ENCODE measurements at regions not wholly inside any gene's neighbourhood (a gene's known extent, or its start where the extent isn't known, plus 50 kb on each side); places are given as distances from the start of the nearest gene placed in this dataset.
"Not testable (repeated sequence)": the region's sequence is repeated elsewhere in the genome, so short reads cannot be mapped to it uniquely, and the experiment has no call there.

DNA sequence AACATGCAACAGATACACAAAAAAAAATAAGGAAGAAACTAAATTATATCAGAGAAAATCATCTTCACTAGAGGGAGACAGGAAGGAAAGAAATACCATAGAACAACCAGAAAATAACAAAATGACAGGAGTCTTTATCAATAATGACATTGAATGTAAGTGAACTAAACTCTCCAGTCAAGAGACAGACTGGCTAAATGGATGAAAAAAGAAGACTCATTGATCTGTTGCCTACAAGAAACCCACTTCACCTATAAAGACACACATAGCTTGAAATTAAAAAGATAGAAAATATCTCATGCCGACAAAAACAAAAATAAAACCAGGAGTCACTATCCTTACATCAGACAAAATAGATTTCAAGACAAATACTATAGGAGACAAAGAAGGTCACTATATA, 593.1 kb upstream of the USP24 start:
- DNase-seq (ENCODE audit: low read depth in 1 of 2, low spot score in 1 of 2): no peak

DNA sequence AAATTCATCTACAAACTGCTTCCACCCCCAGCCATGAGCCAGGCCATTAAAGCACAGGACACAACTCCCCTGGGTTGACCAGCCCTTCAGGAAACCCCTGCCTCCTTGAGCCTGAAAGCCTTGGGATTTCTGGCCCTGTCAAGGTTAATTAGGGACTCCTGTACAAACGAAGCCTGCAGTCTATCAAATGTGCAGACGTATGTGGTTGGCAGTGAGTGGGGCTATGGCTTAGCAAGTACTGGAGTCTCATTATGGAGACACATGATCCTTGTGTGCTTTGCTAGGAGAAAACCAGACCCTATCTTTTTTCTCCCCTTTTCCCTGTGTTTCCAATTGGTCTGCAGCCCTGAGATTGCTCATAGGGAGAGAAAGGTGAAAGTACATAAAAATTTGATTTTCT, 588.3 kb upstream of the USP24 start:
- DNase-seq (ENCODE audit: low read depth in 1 of 2, low spot score in 1 of 2): no peak

DNA sequence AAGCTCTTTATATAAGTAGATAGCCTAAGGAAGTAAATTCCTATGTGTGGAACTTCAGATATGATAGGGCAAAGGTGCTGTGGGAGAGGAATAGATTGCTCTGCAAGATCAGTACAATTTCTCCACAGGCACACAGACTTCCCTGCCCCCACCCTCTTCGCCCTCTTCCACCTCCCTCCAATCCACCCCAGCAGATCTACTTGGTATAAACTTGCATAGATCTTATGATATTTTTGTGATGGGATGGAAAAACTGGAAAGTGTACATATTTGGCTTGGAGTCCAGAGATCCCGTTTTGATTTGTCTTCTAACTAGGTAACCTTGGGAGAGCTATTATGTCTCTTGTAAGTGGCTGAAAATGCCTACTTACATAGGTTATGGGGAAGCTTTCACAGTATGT, 586.3 kb upstream of the USP24 start:
- no peak for DNase-seq (ENCODE audit: low read depth in 1 of 2, low spot score in 1 of 2)

DNA sequence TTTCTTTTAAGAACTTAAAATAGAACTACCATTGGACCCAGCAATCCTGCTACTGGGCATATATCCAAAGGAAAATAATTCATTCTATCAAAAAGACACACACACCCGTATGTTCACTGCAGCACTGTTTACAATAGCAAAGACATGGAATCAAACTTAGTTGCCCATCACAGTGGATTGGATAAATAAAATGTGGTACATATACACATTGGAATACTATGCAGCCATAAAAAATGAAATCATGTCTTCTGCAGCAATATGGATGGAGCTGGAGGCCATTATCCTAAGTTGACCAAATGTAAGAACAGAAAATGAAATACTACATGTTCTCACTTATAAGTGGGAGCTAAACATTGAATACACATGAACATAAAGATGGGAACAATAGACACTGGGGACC, 585.3 kb upstream of the USP24 start:
- DNase-seq (ENCODE audit: low read depth in 1 of 2, low spot score in 1 of 2): no peak

DNA sequence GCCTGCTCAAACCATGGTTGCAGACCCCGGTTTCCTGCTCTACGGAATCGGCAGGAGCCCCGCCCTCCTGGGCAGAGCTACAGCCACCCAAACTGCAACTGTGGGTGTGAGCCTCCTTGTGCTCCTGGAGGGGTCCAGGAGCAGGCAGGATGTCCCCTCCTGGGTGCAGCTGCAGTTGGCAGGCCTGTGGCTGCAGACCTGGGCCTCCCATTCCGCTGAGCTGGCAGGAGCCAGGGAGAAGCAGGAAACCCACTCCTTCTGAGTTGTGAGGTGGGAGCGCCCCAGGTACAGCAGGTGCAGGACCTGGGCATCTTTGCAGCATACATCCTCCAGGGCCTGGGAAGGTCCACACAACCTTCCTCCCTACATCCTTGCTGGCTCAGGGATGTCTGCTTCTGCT, 578.7 kb upstream of the USP24 start:
- DNase-seq (ENCODE audit: low read depth in 1 of 2, low spot score in 1 of 2): no peak

DNA sequence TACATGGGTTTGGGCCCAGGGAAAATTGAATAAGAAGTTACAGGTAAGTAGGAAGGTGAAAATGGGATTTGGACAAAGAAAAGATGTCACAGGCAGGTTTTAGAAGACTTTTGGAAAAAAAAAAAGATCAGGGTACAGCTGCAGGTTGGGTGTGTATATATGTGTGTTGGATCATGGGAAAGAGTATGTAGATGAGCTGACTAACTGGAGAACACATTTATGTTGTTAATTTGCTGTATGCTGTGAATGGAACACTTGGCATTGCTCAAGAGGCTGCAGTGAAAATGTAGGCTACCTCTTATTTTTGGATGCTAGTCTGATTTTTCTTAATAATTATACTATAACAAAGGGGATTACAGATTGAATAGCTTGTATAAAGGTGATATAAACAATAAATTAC, 577.7 kb upstream of the USP24 start:
- no peak for DNase-seq (ENCODE audit: low read depth in 1 of 2, low spot score in 1 of 2)

DNA sequence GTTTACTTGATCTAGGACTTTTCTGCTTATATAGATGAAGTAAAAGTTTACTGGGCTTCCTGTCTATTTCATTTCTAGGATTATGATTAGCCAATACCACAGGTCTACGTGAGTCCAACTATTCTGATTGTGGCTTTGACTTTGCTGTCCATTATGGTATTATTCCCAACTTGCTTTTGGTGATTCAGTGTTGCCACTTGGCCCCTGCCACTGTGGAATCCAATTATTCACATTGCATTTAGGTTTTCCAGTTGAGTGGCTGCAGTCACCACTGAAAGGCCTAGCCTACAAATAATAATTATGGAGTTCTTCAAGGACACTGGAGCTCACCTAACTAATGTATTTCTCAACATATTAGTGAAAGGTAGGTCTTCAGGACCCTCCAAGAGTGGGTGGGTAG, 574.3 kb upstream of the USP24 start:
- no peak for DNase-seq (ENCODE audit: low read depth in 1 of 2, low spot score in 1 of 2)

DNA sequence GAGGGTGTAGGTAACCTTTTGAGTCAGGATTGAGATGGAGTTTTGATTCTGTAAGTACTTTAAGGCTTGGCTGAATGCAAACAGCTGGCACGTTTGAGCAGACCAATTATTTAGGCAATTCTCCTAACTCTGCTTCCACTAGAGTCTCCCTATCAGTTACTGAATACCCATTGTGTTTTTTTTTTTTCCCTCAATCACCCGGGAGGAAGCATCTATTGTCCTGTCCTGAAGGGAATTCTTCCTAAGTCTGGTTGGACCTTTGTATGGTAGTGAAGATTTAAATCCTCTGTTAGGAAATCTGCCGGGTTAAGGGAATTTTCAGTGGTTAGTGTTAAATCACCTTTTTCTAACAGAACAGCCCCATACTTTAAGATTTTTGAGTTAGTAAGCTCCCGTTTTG, 571.2 kb upstream of the USP24 start:
- no peak for DNase-seq (ENCODE audit: low read depth in 1 of 2, low spot score in 1 of 2)

DNA sequence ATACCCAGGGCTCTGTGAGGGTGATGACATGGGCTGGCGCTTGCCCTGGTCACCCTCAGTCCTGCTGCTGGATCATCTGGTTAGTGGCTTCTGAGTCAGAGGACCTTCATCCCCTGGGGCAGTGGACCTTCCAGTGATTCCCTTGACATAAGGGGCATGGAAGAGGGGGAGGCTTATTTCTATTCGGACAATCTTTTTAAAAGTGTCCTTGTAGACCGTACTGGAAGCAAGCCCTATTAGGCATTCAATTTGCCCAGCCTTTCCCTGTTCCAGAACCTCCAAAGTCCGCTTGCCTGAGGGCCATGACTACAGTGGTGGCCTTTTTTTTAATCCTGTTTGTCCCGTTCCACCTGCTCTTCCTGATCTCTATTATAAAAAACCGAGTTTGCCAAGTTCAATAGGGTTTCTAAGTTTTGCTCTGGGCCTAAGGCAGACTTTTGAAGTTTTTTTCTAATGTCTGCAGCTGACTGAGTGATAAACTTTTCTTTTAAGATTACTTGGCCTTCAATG, 569.8 kb upstream of the USP24 start:
- DNase-seq (ENCODE audit: low read depth in 1 of 2, low spot score in 1 of 2): not testable (repeated sequence)

DNA sequence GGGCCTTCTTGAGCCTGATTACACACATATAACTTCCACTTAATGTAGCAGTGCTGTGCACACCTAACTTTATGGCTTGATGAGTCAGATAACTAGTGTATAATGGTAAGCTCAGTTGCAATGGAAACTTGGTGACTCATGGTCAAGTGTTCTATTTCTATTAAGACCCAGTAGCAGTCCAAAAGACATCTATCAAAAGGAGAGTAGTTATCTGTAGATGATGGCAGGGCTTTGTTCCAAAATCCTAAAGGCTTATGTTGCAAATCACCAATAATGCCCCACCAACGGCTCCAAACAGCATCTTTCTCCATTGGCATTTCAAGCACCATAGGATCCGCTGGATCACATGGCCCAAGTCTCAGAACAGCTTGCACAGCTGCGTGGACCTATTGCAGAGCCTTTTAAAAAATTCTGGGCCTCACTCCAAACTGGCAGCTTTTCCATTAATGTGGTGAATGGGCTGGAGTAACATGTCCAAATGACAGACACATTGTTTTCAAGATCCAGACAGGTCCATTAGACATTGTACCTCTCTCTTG, 566.8 kb upstream of the USP24 start:
- DNase-seq (ENCODE audit: low read depth in 1 of 2, low spot score in 1 of 2): no peak

DNA sequence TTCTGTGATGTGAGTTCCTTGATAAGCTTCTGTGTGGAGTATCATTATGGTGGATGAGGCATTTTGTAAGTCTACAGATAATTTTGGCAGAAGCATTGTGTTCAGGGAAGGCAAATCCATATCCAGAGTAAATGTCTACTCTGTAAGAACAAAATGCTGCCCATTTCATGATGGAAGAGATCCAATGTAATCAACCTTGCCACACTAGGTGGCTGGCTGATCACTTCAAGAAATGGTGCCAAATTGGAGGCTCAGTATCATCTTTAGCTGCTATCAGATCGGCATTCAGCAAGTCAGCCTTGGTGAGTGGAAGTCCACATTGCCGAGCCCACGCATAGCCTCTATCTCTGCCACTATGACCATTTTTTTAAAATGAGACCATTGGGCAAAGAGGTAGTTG, 565.8 kb upstream of the USP24 start:
- DNase-seq (ENCODE audit: low read depth in 1 of 2, low spot score in 1 of 2): no peak

DNA sequence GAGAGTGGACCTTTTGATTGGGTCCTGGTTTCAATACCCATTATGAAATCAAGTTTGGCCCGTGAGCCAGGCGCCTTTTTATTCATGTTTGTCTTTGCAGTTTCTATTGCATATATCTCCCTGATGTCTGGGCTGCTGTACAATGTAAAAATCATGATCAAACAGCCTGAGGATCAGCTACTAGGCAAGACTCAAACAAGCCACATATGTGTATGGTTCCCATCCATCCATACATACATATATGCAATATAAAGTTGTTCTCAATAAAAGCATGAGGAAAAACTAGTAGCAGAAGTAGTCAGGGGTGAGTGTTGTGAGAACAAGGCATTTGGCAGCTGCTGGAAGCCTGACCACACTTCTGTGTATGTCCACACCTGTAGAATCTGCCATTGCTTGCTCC, 562.4 kb upstream of the USP24 start:
- no peak for DNase-seq (ENCODE audit: low read depth in 1 of 2, low spot score in 1 of 2)

DNA sequence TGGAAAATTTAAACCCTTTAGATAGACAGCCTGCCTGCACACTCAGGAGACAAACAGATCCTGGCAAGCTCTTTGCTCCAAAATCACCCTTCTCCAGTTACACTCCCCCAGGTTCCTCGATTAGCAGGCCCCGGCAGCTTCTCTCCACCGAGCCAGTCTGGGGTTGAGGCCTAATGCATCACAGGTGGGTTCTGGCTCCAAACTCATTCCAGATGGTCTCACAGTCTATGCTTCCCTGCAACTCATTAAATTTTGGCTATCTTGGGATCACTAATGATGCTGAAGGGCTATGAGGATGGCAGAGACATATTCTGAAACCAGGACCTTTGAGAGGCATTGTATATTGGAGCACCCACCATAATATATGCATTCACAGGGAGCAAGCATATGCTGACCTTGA, 559.8 kb upstream of the USP24 start:
- no peak for DNase-seq (ENCODE audit: low read depth in 1 of 2, low spot score in 1 of 2)

DNA sequence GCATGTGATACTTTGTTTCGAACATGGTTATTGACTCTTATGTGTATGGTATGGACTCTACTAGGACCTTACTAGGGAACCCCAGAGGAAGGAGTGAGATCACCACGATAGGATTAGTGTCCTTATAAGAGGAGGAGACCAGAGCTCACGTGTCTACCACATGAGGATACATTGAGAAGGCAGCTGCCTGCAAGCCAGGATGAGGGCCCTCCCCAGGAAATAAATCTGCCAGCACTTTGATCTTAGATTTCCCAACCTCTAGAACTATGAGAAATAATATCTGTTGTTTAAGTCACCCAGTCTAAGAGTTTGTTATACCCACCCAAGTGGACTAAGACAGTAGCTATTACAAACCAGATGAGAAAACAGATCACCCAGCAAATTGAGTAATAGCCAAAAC, 559.3 kb upstream of the USP24 start:
- DNase-seq (ENCODE audit: low read depth in 1 of 2, low spot score in 1 of 2): no peak

DNA sequence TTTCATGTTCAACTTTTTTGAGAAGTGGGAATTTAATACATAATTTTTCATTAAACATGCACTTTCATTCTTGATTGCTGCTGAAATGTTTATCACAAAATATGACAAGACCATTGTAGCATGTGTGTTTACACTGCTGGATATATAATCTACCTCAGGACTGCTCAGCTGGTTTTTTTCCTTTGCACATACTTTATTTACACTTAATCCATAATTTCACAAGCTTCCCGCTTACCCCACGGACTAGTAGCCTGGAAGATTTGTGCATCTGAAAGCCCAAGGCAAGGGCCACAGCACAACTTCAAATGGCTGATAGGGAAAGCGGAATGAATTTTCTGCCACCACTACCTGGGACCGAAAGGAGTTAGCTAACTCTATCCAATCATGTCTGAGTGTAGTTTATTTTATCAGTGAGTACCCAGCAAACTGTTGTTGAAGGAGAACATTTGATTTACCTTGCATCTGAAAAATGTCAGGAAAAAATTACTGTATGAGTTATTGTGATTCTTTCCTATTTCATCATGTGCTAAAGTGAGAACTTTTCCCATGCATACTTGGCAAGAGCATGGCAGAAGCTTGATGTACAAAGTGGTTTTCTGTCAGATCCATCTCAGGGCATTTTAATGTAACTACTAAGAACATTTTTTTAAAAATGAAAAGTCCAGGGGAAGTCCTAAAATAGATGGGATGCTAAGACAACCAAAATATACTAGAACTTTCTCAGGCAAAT, 558.2 kb upstream of the USP24 start:
- DNase-seq (ENCODE audit: low read depth in 1 of 2, low spot score in 1 of 2): no peak

DNA sequence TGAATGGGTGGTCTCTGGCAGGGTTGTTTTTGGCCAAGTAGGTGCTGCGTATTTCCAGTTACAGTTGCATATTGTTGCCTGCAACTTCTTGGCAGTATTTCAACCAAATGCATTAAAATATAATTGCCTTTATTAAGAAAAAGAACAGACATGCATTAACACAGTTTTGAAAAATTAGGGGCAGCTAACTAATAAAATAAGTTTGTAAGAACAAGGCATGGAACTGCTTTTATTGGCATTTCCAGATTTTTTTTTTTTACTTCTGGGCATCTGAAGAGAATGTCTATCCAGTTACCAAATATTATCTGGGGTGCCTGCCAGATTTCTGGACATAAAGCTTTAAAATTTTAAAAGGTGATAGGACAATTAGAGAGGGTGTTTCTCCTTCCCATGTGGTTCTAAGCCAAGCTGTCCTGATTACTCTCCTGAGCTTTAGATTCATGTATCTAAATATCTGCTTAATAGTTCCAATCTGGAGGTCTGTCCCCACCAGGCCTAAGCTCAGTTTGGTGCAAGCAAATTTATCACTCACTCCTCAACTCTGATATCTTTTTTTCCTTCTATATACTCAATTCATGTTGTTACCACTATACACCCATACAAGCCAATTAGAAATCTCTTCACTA, 553.3 kb upstream of the USP24 start:
- no peak for DNase-seq (ENCODE audit: low read depth in 1 of 2, low spot score in 1 of 2)

DNA sequence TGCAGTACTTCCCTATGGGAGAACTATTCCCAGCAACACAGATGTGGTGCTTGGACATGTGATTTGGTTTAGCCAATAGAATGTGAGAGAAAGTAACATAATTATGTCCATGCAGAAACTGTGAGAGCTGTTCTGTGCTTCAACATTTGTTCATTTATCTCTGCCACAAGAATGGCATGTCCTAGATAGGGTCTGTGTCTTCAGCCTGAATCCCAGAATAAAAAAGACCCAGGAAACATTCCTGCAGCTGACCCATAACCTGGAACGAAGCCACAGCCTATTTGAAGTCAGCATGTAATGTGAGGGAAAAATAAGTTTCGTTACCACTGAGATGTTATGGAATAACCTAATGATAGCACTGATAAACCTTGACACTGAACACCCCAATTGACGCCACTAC, 552.0 kb upstream of the USP24 start:
- no peak for DNase-seq (ENCODE audit: low read depth in 1 of 2, low spot score in 1 of 2)

DNA sequence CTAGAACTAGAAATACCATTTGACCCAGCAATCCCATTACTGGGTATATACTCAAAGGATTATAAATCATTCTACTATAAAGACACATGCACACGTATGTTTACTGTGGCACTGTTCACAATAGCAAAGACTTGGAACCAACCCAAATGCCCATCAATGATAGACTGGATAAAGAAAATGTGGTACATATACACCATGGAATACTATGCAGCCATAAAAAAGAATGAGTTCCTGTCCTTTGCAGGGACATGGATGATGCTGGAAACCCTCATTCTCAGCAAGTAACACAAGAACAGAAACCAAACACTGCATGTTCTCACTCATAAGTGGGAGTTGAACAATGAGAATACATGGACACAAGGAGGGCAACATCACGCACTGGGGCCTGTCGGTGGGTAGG, 550.3 kb upstream of the USP24 start:
- not testable (repeated sequence) for DNase-seq (ENCODE audit: low read depth in 1 of 2, low spot score in 1 of 2)

DNA sequence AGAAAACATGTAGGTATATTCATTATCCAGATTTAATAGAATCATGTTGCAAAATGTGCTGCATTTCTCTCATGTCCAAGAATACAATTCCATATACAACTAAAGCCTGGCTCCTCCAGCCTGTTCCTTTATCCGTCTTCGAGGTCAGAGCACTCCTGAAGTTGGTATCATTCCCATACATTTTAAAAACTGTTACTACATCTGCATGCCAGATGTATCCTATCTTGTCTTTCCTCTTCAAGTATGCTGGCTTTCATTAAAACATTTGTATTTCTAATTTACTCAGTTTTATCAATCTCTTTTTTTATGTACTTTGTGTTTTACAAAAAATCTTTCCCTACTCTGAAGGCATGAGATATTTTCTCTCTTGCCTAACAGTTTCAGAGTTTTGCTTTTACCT, 536.6 kb upstream of the USP24 start:
- no peak for DNase-seq (ENCODE audit: low read depth in 1 of 2, low spot score in 1 of 2)

DNA sequence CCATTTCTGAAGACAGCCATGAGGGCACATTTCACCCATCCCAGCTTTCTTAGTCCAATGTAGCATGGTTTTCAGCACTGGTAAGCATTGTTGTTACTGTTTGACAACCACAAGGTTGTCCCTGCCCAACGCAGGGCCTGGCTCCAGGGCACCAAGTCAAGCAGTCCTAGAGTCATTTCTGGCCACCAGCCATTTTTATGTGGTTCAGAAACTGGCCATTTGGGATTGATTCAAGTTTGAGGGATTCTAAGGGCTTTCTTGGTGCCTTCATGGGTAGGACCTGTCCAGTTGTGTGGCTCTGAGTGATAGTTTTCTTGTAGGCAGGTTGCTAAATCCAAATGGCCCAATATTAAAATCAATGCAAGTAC, 535.4 kb upstream of the USP24 start:
- no peak for DNase-seq (ENCODE audit: low read depth in 1 of 2, low spot score in 1 of 2)

DNA sequence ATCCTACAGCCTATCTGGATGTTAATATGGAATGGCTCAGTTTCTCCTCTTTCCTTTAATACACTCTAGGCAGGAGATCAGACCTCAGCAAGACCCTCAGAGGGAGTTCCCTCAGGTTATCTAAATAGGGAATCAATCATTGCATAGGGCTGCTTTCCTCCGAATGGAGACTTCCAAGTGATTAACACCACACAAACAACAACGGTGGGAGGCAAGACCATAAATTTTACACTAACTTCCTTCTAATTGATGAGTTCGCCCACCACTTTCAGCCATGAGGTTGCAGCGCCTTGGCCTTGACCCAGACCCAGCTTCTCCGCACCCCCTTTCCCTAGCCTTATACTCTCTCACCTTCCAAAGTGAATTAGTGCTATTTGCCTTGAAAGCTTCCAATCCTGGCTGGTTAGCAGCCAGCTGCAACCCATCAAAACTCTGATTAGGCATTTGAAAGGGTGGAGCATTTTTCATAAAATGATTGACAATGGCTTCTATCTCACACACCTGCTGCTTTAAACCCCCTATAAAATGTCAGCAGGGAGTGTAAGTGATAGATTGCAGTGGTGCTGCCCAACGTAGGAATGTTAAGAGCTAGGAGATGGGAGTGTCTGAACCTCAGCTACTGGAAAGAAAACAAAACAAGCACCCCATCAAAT, 534.9 kb upstream of the USP24 start:
- DNase-seq (ENCODE audit: low read depth in 1 of 2, low spot score in 1 of 2): no peak

DNA sequence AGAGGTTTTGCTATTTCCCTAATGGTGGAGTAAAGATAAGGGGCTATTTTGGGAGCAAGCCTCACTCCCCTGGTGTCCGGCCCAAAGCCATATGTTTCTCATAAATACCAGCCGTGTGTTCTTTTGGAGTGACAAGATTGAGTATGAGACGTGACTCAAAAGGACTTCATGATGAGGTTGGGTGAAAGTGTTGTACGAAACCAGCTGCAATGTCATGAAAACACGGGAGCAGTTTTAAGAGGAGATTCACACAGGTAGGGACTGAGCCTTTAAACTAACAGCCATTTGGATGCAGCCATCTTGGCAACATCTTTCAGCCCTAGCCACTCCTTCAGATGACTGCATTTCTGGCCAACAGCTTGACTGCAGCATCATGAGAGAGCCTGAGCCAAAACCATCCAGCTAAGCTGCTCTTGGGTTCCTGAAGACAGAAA, 532.3 kb upstream of the USP24 start:
- DNase-seq (ENCODE audit: low read depth in 1 of 2, low spot score in 1 of 2): no peak
